ENCODE measurements at regions not wholly inside any gene's neighbourhood (a gene's known extent, or its start where the extent isn't known, plus 50 kb on each side); places are given as distances from the start of the nearest gene placed in this dataset.

DNA sequence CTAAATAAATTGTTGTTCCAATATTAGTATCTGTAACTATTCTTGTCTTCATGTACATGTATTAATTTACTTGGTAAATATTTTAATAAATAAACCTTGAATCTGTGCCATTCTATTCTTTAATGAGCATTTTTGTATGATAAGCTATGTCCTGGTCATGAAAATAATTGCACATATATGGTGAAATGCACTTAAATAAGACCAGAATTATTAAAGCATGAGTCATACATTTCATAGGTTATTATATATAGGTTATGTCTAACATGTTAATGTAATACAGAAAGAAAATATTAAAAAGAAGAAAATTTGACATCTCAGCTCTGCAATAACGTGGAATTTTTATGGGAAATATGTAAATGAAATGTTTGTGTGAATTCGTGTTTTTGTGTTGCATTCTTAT lies 1168.1 kb downstream of the TAF11L14 start:
- no peaks in the 10 kb centered on the region for H3K27me3 Mint-ChIP-seq (ENCODE audit: unreplicated experiment)
- no peak overlapping the region for H3K4me3 Mint-ChIP-seq (ENCODE audit: unreplicated experiment)
- peaks cover 3% of the 10 kb centered on the region for H3K9me3 Mint-ChIP-seq (ENCODE audit: unreplicated experiment)
- no peaks in the 10 kb centered on the region for H3K36me3 Mint-ChIP-seq (ENCODE audit: unreplicated experiment)
- H3K27ac Mint-ChIP-seq (ENCODE audit: unreplicated experiment): no peak overlapping the region
- DNase-seq: no peak
- H3K4me1 Mint-ChIP-seq (ENCODE audit: low read depth, unreplicated experiment): peaks cover 7% of the 10 kb centered on the region
- TF ChIP-seq, protein P1, sequence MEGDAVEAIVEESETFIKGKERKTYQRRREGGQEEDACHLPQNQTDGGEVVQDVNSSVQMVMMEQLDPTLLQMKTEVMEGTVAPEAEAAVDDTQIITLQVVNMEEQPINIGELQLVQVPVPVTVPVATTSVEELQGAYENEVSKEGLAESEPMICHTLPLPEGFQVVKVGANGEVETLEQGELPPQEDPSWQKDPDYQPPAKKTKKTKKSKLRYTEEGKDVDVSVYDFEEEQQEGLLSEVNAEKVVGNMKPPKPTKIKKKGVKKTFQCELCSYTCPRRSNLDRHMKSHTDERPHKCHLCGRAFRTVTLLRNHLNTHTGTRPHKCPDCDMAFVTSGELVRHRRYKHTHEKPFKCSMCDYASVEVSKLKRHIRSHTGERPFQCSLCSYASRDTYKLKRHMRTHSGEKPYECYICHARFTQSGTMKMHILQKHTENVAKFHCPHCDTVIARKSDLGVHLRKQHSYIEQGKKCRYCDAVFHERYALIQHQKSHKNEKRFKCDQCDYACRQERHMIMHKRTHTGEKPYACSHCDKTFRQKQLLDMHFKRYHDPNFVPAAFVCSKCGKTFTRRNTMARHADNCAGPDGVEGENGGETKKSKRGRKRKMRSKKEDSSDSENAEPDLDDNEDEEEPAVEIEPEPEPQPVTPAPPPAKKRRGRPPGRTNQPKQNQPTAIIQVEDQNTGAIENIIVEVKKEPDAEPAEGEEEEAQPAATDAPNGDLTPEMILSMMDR (IDR thresholded peaks at IDR 0.05; ENCODE audit: partially characterized antibody, unreplicated experiment): no peak

- Mint-ChIP-seq H3K4me1 (ENCODE audit: low read depth, unreplicated experiment) (peaks cover 2% of the 10 kb centered on the region), H3K36me3 (ENCODE audit: unreplicated experiment) (no peaks in the 10 kb centered on the region), H3K9me3 (ENCODE audit: unreplicated experiment) (peaks cover 3% of the 10 kb centered on the region), H3K27me3 (ENCODE audit: unreplicated experiment) (no peaks in the 10 kb centered on the region), H3K27ac (ENCODE audit: unreplicated experiment) (no peak overlapping the region), H3K4me3 (ENCODE audit: unreplicated experiment) (no peak overlapping the region)
- TF ChIP-seq, protein P1 (IDR thresholded peaks at IDR 0.05; ENCODE audit: partially characterized antibody, unreplicated experiment): no peak
- DNase-seq: no peak
These were observed 1171.1 kb downstream of the TAF11L14 start for GRCh38 chr5:18805376-18805775.

DNA sequence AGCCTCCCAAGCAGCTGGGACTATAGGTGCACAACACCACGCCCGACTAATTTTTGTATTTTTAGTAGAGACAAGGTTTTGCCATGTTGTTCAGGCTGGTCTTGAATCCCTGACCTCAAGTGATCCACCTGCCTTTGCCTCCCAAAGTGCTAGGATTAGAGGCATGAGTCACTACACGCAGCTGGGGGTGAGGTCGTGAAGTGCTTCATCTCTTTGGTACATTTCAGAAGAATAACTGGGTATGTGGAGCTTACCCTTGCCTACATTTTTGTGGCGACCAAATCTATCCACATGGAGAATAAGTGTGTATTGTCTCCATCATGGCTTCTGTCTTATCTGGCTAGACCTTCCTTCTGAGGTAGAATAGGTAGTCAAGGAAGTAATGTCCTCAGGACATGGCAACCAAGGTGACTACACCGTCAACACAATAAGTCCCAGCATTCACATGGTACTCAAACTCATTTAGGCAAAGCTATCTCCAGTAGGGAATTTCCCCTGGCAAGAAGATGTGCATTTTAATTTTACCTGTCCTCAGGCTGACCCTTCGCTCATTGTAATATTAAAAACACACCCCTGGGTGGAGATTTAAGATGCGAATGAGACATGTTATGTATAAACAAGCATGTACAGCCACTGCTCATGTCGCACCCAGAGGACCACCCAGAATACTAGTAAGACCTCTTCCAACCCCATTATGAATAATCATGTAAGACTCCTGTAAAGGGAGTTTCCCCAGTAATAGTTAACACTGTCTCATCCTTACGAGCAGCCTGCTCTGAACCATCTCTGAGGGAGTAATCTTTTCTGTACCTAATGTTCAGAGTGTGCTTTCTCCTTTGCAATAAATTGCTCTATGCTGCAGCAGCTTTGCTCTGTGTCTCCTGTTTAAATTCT lies 1173.2 kb downstream of the TAF11L14 start:
- Mint-ChIP-seq H3K4me1 (ENCODE audit: low read depth, unreplicated experiment) (peaks cover 12% of the 10 kb centered on the region), H3K27ac (ENCODE audit: unreplicated experiment) (no peak overlapping the region), H3K36me3 (ENCODE audit: unreplicated experiment) (no peaks in the 10 kb centered on the region), H3K9me3 (ENCODE audit: unreplicated experiment) (peaks cover 6% of the 10 kb centered on the region), H3K27me3 (ENCODE audit: unreplicated experiment) (no peaks in the 10 kb centered on the region), H3K4me3 (ENCODE audit: unreplicated experiment) (no peak overlapping the region)
- no peak for DNase-seq
- TF ChIP-seq, protein P1 (IDR thresholded peaks at IDR 0.05; ENCODE audit: partially characterized antibody, unreplicated experiment): no peak

- peaks cover 5% of the 10 kb centered on the region for H3K36me3 Mint-ChIP-seq (ENCODE audit: unreplicated experiment)
- H3K9me3 Mint-ChIP-seq (ENCODE audit: unreplicated experiment): peaks cover 6% of the 10 kb centered on the region
- TF ChIP-seq, protein P1 (IDR thresholded peaks at IDR 0.05; ENCODE audit: partially characterized antibody, unreplicated experiment): no peak
- peak overlapping the region; percentile 81 for H3K27ac Mint-ChIP-seq (ENCODE audit: unreplicated experiment)
- peaks cover 10% of the 10 kb centered on the region for H3K4me1 Mint-ChIP-seq (ENCODE audit: low read depth, unreplicated experiment)
- peak overlapping the region; percentile 43 for H3K4me3 Mint-ChIP-seq (ENCODE audit: unreplicated experiment)
- peak; percentile 47 for DNase-seq
- H3K27me3 Mint-ChIP-seq (ENCODE audit: unreplicated experiment): no peaks in the 10 kb centered on the region
These were observed 1176.3 kb downstream of the CDH18 start for GRCh38 chr5:18811661-18812060.

DNA sequence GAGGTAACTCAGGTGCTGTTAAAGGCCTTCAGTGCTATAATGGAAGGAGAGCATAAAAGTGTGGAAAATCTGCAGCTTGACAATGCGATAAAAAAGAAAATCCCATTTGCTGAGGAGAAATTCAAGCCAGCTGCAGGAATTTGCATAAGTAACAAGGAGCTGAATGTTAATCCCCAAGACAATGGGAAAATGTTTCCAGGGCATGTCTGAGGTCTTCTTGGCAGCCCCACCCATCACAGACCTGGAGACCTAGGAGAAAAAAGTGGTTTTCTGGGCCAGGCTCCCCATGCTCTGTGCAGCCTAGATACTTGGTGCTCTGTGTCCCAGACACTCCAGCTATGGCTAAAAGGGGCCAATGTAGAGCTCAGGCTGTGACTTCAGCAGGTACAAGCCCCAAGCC lies 1159.6 kb downstream of the CDH18 start:
- no peak overlapping the region for H3K4me3 Mint-ChIP-seq (ENCODE audit: unreplicated experiment)
- TF ChIP-seq, protein P1 (IDR thresholded peaks at IDR 0.05; ENCODE audit: partially characterized antibody, unreplicated experiment): no peak
- H3K27ac Mint-ChIP-seq (ENCODE audit: unreplicated experiment): no peak overlapping the region

More for the DNA sequence above, 1159.6 kb downstream of the CDH18 start:
- Mint-ChIP-seq H3K4me1 (ENCODE audit: low read depth, unreplicated experiment) (no peaks in the 10 kb centered on the region), H3K9me3 (ENCODE audit: unreplicated experiment) (no peaks in the 10 kb centered on the region), H3K36me3 (ENCODE audit: unreplicated experiment) (peaks cover 8% of the 10 kb centered on the region), H3K27me3 (ENCODE audit: unreplicated experiment) (no peaks in the 10 kb centered on the region)
- DNase-seq: no peak

Measured in glutamatergic neuron (in vitro differentiated cells).